GM23338 (cell line): ENCODE measurements at regions not wholly inside any gene's neighbourhood (a gene's known extent, or its start where the extent isn't known, plus 50 kb on each side); places are given as distances from the start of the nearest gene placed in this dataset.

Experiments
- EZH2 ChIP-seq: fragments of 200-600 bp; sonication (generic); IDR thresholded peaks from one replicate; pipeline ENCODE4 v1.8.0; 2017; ENCODE audit warnings: antibody characterized with exemption, mild to moderate bottlenecking, low read depth; ENCODE audit not compliant: unreplicated experiment
- EZH2phosphoT487 ChIP-seq: fragments of 200-600 bp; sonication (generic); IDR thresholded peaks from one replicate; pipeline ENCODE4 v1.8.1; 2018; ENCODE audit warnings: antibody characterized with exemption; ENCODE audit not compliant: unreplicated experiment
- TF ChIP-seq, protein P1 (sequence below), 2 experiments: fragments of 200-600 bp in 1 of 2; sonication (generic) in 1 of 2; conservative IDR thresholded peaks; 2 replicates each; pipeline versions ENCODE4 v1.5.1 to v1.6.1; 2016 to 2017; ENCODE audit warnings: antibody characterized with exemption in 2 of 2, low read depth in 2 of 2, mild to moderate bottlenecking in 2 of 2, moderate library complexity in 1 of 2

DNA sequence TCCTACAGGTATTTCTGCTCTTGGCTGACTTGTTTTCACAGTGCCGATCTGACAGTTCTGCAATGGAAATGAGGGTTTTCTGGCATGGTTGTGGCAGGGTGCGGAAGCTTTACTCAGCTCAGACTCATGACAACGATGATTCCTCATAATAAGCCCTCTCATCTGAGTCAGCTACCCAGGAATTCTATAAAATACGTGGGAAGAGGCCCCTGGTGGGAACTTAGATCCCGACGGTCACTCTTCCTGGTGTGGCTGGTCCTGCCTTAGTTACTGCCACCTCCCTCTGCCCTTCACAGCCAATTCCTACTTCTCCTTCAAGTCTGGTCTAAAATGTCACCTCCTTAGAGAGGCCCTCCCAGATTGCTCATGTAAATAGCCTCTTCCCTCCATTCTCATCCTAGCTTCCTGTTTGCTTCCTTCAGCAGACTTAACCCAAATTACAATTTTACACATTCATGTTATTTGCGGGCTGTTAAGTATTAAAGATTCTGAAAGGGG lies 104.2 kb upstream of the MAP1LC3B2 start:
- TF ChIP-seq, protein P1, sequence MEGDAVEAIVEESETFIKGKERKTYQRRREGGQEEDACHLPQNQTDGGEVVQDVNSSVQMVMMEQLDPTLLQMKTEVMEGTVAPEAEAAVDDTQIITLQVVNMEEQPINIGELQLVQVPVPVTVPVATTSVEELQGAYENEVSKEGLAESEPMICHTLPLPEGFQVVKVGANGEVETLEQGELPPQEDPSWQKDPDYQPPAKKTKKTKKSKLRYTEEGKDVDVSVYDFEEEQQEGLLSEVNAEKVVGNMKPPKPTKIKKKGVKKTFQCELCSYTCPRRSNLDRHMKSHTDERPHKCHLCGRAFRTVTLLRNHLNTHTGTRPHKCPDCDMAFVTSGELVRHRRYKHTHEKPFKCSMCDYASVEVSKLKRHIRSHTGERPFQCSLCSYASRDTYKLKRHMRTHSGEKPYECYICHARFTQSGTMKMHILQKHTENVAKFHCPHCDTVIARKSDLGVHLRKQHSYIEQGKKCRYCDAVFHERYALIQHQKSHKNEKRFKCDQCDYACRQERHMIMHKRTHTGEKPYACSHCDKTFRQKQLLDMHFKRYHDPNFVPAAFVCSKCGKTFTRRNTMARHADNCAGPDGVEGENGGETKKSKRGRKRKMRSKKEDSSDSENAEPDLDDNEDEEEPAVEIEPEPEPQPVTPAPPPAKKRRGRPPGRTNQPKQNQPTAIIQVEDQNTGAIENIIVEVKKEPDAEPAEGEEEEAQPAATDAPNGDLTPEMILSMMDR (conservative IDR thresholded peaks at IDR 0.05; ENCODE audit: low read depth in 2 of 2): no peak
- no peak for TF ChIP-seq EZH2
- no peak for TF ChIP-seq EZH2phosphoT487
